HG02943 (cell line): ENCODE measurements at regions not wholly inside any gene's neighbourhood (a gene's known extent, or its start where the extent isn't known, plus 50 kb on each side); places are given as distances from the start of the nearest gene placed in this dataset.

Experiments
- ATAC-seq: cut with Tn5 transposase; IDR thresholded peaks from one replicate; pipeline ENCODE4 v1.9.1; 2021; ENCODE audit warnings: mild to moderate bottlenecking, low read depth, moderate library complexity; ENCODE audit not compliant: unreplicated experiment

- ATAC-seq: no peak
Observed at GRCh38 chr6:87939776-87940175, 107.9 kb upstream of the SPACA1 start.

- ATAC-seq: no peak
Observed at GRCh38 chr6:87938287-87938686, 109.4 kb upstream of the SPACA1 start.

- no peak for ATAC-seq
Observed at GRCh38 chr6:87936065-87936464, 111.6 kb upstream of the SPACA1 start.

- no peak for ATAC-seq
Observed at GRCh38 chr6:87935196-87935595, 112.4 kb upstream of the SPACA1 start.

- ATAC-seq: no peak
Observed at GRCh38 chr6:87932361-87932760, 115.3 kb upstream of the SPACA1 start.

- ATAC-seq: peak; percentile 49
Observed at GRCh38 chr6:87929843-87930288, 117.8 kb upstream of the SPACA1 start.

- no peak for ATAC-seq
Observed at GRCh38 chr6:87926687-87927086, 121.0 kb upstream of the SPACA1 start.

- no peak for ATAC-seq
Observed at GRCh38 chr6:87926072-87926471, 121.6 kb upstream of the SPACA1 start.

- peak; percentile 48 for ATAC-seq
Observed at GRCh38 chr6:87925373-87926060, 122.1 kb upstream of the SPACA1 start.

GRCh38 chr6:87923389-87924050 is 124.1 kb upstream of the SPACA1 start:
- ATAC-seq: no peak

GRCh38 chr6:87922947-87923330 is 124.7 kb upstream of the SPACA1 start:
- ATAC-seq: peak; percentile 72

- ATAC-seq: no peak
Observed at GRCh38 chr6:87922196-87922946, 125.3 kb upstream of the SPACA1 start.

- ATAC-seq: no peak
Observed at GRCh38 chr6:87921034-87921433, 126.6 kb upstream of the SPACA1 start.

- ATAC-seq: no peak
Observed at GRCh38 chr6:87920245-87920644, 127.4 kb upstream of the SPACA1 start.

- ATAC-seq: no peak
Observed at GRCh38 chr6:87919416-87919815, 128.2 kb upstream of the SPACA1 start.

GRCh38 chr6:87919001-87919400 is 128.6 kb upstream of the SPACA1 start:
- ATAC-seq: no peak

- no peak for ATAC-seq
Observed at GRCh38 chr6:87918461-87918941, 129.1 kb upstream of the SPACA1 start.

GRCh38 chr6:87917886-87918285 is 129.8 kb upstream of the SPACA1 start:
- no peak for ATAC-seq

GRCh38 chr6:87916446-87916845 is 131.2 kb upstream of the SPACA1 start:
- no peak for ATAC-seq

- no peak for ATAC-seq
Observed at GRCh38 chr6:87914637-87915395, 132.8 kb upstream of the SPACA1 start.

GRCh38 chr6:87913974-87914373 is 133.7 kb upstream of the SPACA1 start:
- no peak for ATAC-seq
